NOMO-1 treated with dmso at 0.1 percent for 144 hours (cell line): ENCODE measurements at regions not wholly inside any gene's neighbourhood (a gene's known extent, or its start where the extent isn't known, plus 50 kb on each side); places are given as distances from the start of the nearest gene placed in this dataset.

Experiments used
- DNase-seq: peaks from one replicate; lab custom pipeline; 2025; ENCODE audit not compliant: unreplicated experiment; lab: John Stamatoyannopoulos, UW

- DNase-seq, result no peak
Measured at GRCh38 chr6:105817961-105818360, 268.2 kb upstream of the PRDM1 start.

GRCh38 chr6:105817370-105817769 is 268.8 kb upstream of the PRDM1 start:
- no peak for DNase-seq

GRCh38 chr6:105816847-105817246 is 269.3 kb upstream of the PRDM1 start:
- DNase-seq, result no peak

- DNase-seq, result no peak
Measured at GRCh38 chr6:105815661-105816555, 270.2 kb upstream of the PRDM1 start.

- DNase-seq, result no peak
Measured at GRCh38 chr6:105814745-105815536, 271.2 kb upstream of the PRDM1 start.

- no peak for DNase-seq
Measured at GRCh38 chr6:105810922-105811482, 275.1 kb upstream of the PRDM1 start.

- DNase-seq, result peak; percentile 80
Measured at GRCh38 chr6:105810105-105810921, 275.8 kb upstream of the PRDM1 start.

GRCh38 chr6:105808571-105808970 is 277.6 kb upstream of the PRDM1 start:
- no peak for DNase-seq

- DNase-seq, result no peak
Measured at GRCh38 chr6:105807905-105808304, 278.2 kb upstream of the PRDM1 start.

- no peak for DNase-seq
Measured at GRCh38 chr6:105806486-105806920, 279.6 kb upstream of the PRDM1 start.

- DNase-seq, result no peak
Measured at GRCh38 chr6:105805501-105806023, 280.6 kb upstream of the PRDM1 start.

- no peak for DNase-seq
Measured at GRCh38 chr6:105804424-105804823, 281.7 kb upstream of the PRDM1 start.

GRCh38 chr6:105804000-105804399 is 282.1 kb upstream of the PRDM1 start:
- no peak for DNase-seq

GRCh38 chr6:105803442-105803841 is 282.7 kb upstream of the PRDM1 start:
- no peak for DNase-seq

- no peak for DNase-seq
Measured at GRCh38 chr6:105802703-105803102, 283.4 kb upstream of the PRDM1 start.

- no peak for DNase-seq
Measured at GRCh38 chr6:105800871-105801270, 285.3 kb upstream of the PRDM1 start.

- DNase-seq, result no peak
Measured at GRCh38 chr6:105800398-105800797, 285.7 kb upstream of the PRDM1 start.

- no peak for DNase-seq
Measured at GRCh38 chr6:105799056-105799455, 287.1 kb upstream of the PRDM1 start.

GRCh38 chr6:105797983-105798453 is 288.1 kb upstream of the PRDM1 start:
- DNase-seq, result no peak

GRCh38 chr6:105797286-105797979 is 288.7 kb upstream of the PRDM1 start:
- DNase-seq, result no peak
